ENCODE measurements at regions not wholly inside any gene's neighbourhood (a gene's known extent, or its start where the extent isn't known, plus 50 kb on each side); places are given as distances from the start of the nearest gene placed in this dataset.

DNA sequence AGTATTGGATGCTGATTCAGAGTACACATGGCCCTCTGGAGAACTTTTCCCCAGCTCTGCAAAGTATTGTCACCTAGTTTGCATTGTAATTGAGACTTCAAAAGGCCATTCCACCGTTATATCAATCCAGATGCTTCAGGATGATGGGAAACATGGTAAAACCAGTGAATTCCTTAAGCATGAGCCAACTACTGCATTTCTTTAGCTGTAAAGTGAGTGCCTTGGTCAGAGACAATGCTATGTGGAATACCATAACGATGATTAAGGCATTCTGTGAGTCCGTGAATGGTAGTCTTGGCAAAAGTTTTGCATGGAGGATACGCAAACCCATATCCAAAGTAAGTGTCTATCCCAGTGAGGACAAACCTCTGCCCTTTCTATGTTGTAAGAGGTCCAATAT is 355.2 kb downstream of the DCAF12L2 start:
- TF ChIP-seq EZH2 (optimal IDR thresholded peaks at IDR 0.05; ENCODE audit: low read depth, low read length) = no peak
- no peak for TF ChIP-seq EZH2phosphoT487 (IDR thresholded peaks at IDR 0.05; ENCODE audit: low read length)
- TF ChIP-seq, protein P1, sequence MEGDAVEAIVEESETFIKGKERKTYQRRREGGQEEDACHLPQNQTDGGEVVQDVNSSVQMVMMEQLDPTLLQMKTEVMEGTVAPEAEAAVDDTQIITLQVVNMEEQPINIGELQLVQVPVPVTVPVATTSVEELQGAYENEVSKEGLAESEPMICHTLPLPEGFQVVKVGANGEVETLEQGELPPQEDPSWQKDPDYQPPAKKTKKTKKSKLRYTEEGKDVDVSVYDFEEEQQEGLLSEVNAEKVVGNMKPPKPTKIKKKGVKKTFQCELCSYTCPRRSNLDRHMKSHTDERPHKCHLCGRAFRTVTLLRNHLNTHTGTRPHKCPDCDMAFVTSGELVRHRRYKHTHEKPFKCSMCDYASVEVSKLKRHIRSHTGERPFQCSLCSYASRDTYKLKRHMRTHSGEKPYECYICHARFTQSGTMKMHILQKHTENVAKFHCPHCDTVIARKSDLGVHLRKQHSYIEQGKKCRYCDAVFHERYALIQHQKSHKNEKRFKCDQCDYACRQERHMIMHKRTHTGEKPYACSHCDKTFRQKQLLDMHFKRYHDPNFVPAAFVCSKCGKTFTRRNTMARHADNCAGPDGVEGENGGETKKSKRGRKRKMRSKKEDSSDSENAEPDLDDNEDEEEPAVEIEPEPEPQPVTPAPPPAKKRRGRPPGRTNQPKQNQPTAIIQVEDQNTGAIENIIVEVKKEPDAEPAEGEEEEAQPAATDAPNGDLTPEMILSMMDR (IDR thresholded peaks at IDR 0.05; ENCODE audit: low read length) = no peak

Data from MM.1S (cell line).